Esophagus muscularis mucosa (tissue), 4 donors: ENCODE measurements at regions not wholly inside any gene's neighbourhood (a gene's known extent, or its start where the extent isn't known, plus 50 kb on each side); places are given as distances from the start of the nearest gene placed in this dataset.
"Not testable (repeated sequence)": the region's sequence is repeated elsewhere in the genome, so short reads cannot be mapped to it uniquely, and the experiment has no call there.

Experiments
- DNase-seq: peaks from one replicate; pipeline ENCODE4 v3.0.0-alpha.2; 2017; ENCODE audit errors: extremely low spot score
- H3K27ac ChIP-seq, 4 donors: fragments of 200-600 bp; sonication (generic); replicated peaks in 1 of 4; 1 replicate in 3 of 4; 2 replicates in 1 of 4; pipeline ENCODE4 v1.5.1; 2016 to 2019; ENCODE audit warnings: mild to moderate bottlenecking in 1 of 4
- H3K27me3 ChIP-seq, 4 donors: fragments of 200-600 bp; sonication (generic); one replicate each; pipeline versions ENCODE4 v1.5.1 to v1.6.0; 2016 to 2019
- H3K36me3 ChIP-seq, 4 donors: fragments of 200-600 bp; sonication (generic); one replicate each; pipeline ENCODE4 v1.5.1; 2016 to 2019
- H3K4me1 ChIP-seq, 4 donors: fragments of 200-600 bp; sonication (generic); one replicate each; pipeline ENCODE4 v1.5.1; 2016 to 2019
- H3K4me3 ChIP-seq, 4 donors: fragments of 200-600 bp; sonication (generic); 1 replicate in 2 of 4; 2 replicates in 2 of 4; pipeline ENCODE4 v1.5.1; 2016 to 2019; ENCODE audit warnings: mild to moderate bottlenecking in 4 of 4, moderate library complexity in 1 of 4
- H3K9me3 ChIP-seq, 4 donors: fragments of 200-600 bp; sonication (generic); 1 replicate in 3 of 4; 2 replicates in 1 of 4; pipeline ENCODE4 v1.5.1; 2016 to 2019
- EP300 ChIP-seq: sonication (generic); formaldehyde crosslinking; IDR thresholded peaks from one replicate; pipeline ENCODE4 v1.6.1; 2017; ENCODE audit warnings: antibody characterized with exemption
- POLR2A ChIP-seq: fragments of 450-650 bp; IDR thresholded peaks from one replicate; pipeline ENCODE4 v1.6.1; 2017; ENCODE audit warnings: antibody characterized with exemption, moderate library complexity, mild to moderate bottlenecking, low read depth
- POLR2AphosphoS5 ChIP-seq, 2 donors: sonication (generic); formaldehyde crosslinking; IDR thresholded peaks; one replicate each; pipeline ENCODE4 v1.6.1; 2017; ENCODE audit warnings: antibody characterized with exemption in 2 of 2
- WGBS: methylation state at CpG from one replicate; pipeline ENCODE4 v1.1.5; 2018; 5-methylcytosine and 5-hydroxymethylcytosine counted together
- intact Hi-C: fragments of 100-400 bp; cut with DNase I; formaldehyde crosslinking; loops from one replicate; pipeline ENCODE4 v1.15.1; 2023
- TF ChIP-seq, protein P1 (sequence below), 3 experiments: fragments of 200-600 bp in 2 of 3; fragments of 450-650 bp in 1 of 3; sonication (generic) in 2 of 3; IDR thresholded peaks; one replicate each; pipeline ENCODE4 v1.5.1; 2017 to 2019; ENCODE audit warnings: antibody characterized with exemption in 3 of 3, mild to moderate bottlenecking in 2 of 3, moderate library complexity in 1 of 3

DNA sequence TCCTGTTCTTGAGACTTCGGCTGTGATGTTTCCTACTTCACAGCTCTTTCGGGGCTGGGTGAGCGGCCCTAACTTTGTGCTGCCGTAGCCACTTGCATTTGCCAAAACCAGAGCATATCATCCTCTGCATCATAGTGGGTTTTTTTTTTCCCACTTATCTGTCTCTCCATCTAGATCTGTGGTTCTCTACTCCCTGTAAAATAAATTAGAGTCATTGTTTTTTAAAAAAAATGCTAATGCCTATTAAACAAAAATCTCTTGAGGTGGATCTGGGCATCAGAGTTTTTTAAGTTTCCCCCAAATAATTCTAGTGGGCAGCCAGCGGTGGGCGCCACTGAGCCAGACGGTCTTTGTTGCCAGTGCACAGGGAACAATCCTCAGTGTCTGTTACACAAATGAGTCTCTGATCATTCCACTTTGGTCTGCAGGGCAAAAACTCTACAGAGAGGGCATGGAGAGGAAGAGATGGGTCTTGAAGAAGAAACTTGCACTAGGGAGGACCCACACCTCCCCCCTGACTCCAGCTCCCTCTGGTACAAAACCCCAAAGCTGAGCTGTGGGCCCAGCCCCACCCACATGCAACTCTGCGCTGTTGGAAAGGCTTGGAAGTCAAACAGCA lies 62.4 kb upstream of the BCL2L14 start:
- Histone ChIP-seq H3K27me3 (no peaks in the 10 kb centered on the region), H3K4me3 (no peak overlapping the region), H3K4me1 (peaks cover 0 to 15% (median 9%) of the 10 kb centered on the region in 4 donors), H3K36me3 (no peaks in the 10 kb centered on the region), H3K9me3 (no peaks in the 10 kb centered on the region), H3K27ac (no peak overlapping the region)
- TF ChIP-seq, protein P1, sequence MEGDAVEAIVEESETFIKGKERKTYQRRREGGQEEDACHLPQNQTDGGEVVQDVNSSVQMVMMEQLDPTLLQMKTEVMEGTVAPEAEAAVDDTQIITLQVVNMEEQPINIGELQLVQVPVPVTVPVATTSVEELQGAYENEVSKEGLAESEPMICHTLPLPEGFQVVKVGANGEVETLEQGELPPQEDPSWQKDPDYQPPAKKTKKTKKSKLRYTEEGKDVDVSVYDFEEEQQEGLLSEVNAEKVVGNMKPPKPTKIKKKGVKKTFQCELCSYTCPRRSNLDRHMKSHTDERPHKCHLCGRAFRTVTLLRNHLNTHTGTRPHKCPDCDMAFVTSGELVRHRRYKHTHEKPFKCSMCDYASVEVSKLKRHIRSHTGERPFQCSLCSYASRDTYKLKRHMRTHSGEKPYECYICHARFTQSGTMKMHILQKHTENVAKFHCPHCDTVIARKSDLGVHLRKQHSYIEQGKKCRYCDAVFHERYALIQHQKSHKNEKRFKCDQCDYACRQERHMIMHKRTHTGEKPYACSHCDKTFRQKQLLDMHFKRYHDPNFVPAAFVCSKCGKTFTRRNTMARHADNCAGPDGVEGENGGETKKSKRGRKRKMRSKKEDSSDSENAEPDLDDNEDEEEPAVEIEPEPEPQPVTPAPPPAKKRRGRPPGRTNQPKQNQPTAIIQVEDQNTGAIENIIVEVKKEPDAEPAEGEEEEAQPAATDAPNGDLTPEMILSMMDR (IDR thresholded peaks at IDR 0.05): peak in 2 of 3 experiments; percentile 14 to 21
- no peak for TF ChIP-seq POLR2A
- intact Hi-C loops: no loop called here
- DNase-seq: no peak
- WGBS: 80% methylated on average over 8 of the region's 8 CpGs

DNA sequence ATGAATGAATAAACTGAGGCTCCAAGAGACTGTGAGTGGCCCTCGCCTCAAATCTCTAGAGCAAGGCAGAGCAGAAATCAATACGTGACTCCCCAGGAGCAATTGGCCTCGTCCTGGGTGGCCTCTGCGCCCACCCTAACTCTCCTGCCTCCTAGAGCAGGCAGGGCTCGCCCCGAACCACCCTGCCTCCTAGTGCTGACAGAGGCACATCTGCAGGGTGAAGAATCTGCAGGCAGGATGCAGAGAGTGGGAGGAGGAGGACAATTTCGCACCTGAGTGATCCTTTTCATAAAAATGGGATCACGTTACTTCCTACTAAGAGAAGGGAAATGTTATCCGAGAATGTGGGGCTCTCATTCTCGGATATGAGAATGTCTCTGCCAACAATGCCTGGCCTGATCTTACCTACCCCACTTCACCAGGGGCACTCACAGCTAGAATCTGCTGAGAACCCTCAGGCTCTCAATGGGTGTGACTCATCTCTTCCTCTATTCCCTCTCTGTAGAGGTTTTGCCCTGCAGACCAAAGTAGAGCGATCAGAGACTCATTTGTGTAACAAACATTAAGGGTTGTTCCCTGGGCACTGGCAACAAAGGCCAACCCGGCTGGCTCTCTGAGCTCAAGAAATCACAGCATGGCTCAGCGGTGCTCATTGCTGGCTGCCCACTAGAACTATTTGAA lies 61.7 kb upstream of the BCL2L14 start:
- WGBS: 87% methylated on average over 13 of the region's 13 CpGs
- intact Hi-C loops: no loop called here
- Histone ChIP-seq H3K4me3 (no peak overlapping the region), H3K36me3 (no peaks in the 10 kb centered on the region), H3K9me3 (no peaks in the 10 kb centered on the region), H3K27me3 (no peaks in the 10 kb centered on the region), H3K27ac (no peak overlapping the region), H3K4me1 (peaks cover 0 to 15% (median 9%) of the 10 kb centered on the region in 4 donors)
- TF ChIP-seq POLR2AphosphoS5 (IDR thresholded peaks at IDR 0.05): no peak
- no peak for TF ChIP-seq POLR2A
- TF ChIP-seq, protein P1 (IDR thresholded peaks at IDR 0.05): no peak
- TF ChIP-seq EP300: no peak
- no peak for DNase-seq

DNA sequence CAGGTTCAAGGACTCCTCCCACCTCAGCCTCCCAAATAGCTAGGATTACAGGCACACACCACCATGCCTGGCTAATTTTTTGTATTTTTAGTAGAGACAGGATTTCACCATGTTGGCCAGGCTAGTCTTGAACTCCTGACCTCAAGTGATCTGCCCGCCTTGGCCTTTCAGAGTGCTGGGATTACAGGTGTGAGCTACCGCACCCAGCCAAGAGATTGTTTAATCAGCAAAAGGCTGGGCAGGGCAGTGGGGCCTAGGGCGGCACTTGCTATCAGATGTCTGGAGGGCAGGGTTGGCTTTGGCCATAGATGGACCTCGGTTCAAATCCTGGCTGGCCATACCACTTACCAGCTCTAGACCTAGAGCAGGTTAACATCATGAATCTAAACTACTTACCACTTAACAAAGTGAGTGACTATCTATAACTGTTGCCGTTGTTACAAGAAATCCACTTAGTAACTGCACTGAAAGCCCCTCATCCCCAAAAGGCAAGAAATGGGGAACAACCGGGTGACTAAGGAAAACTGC lies 60.9 kb upstream of the BCL2L14 start:
- H3K9me3 ChIP-seq, intact Hi-C loops, DNase-seq, H3K27me3 ChIP-seq, H3K36me3 ChIP-seq: not testable (repeated sequence)
- peak overlapping the region in 2 of 4 donors; percentile 21 to 28 for H3K27ac ChIP-seq
- peak overlapping the region; percentile 23 to 49 (median 28) for H3K4me3 ChIP-seq
- peaks cover 0 to 15% (median 9%) of the 10 kb centered on the region in 4 donors for H3K4me1 ChIP-seq
- 75% methylated on average over 5 of the region's 6 CpGs for WGBS

DNA sequence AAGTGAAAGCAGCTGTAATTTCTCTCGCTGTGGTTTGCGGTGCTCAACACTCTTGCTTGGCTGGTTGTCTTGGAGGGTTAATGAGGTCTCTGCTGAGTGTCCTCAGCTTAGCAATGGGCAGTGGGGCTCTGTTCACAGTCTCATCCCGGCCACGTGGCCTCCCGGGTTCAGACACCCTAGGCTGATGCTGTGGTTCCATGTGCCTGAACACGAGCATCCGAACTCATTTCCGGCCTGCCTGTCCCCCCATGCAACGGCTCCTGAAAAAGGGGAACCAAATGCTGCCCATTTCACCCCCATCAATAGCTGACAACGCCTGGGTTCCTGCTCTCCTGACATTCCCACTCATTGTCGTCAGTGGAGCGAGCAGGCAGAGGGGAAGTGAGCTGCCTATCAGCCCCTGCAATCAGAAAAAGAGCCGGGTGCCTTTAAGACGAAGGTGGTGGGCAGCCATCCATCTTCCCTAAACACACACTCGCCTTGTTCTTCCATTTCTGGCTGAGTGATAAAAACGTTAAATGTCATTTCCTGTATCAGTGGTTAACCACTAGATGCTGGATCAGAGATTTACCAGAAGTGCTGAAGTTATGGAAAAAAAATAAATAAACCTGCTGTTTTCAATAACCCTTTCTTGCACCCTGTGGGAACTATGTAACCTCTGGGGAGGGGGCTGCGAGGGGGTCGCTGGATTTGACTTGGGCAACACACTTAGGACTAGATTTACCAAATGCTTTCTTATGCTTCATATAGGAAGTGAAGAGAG lies 60.3 kb upstream of the BCL2L14 start:
- Histone ChIP-seq H3K27ac (peak overlapping the region in 2 of 4 donors; percentile 21 to 28), H3K9me3 (no peaks in the 10 kb centered on the region), H3K36me3 (no peaks in the 10 kb centered on the region), H3K4me1 (peaks cover 0 to 15% (median 9%) of the 10 kb centered on the region in 4 donors), H3K27me3 (no peaks in the 10 kb centered on the region), H3K4me3 (peak overlapping the region; percentile 23 to 49 (median 28))
- intact Hi-C loops: no loop called here
- TF ChIP-seq EP300 (no peak), POLR2A (no peak), POLR2AphosphoS5 (IDR thresholded peaks at IDR 0.05) (no peak)
- TF ChIP-seq, protein P1 (IDR thresholded peaks at IDR 0.05): no peak
- 38% methylated on average over 16 of the region's 18 CpGs for WGBS
- no peak for DNase-seq

DNA sequence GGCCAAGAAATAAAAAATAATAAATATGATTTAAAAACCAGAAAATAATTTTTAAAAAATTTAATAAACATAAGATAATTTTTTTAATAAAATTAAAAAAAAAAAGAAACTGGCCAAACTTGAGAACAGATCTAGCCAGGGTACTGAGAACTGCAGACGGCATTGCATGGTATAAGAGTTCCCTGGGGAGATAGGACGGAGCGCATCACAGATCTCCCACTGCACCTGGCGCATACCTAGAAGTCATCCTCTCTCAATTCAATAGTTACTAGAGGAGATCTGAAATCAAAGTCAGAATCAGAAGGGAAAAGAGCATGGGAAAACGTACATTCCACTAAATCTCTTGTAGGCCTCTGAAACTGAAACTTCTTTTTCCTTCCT lies 58.9 kb upstream of the BCL2L14 start:
- H3K9me3 ChIP-seq: no peaks in the 10 kb centered on the region
- no peak overlapping the region for H3K4me3 ChIP-seq
- H3K4me1 ChIP-seq: peaks cover 0 to 15% (median 9%) of the 10 kb centered on the region in 4 donors
- no peaks in the 10 kb centered on the region for H3K27me3 ChIP-seq
- intact Hi-C loops: no loop called here
- H3K36me3 ChIP-seq: no peaks in the 10 kb centered on the region
- H3K27ac ChIP-seq: no peak overlapping the region
- no peak for DNase-seq
- 94% methylated on average over 5 of the region's 5 CpGs for WGBS
- TF ChIP-seq, protein P1 (IDR thresholded peaks at IDR 0.05): no peak
- no peak for TF ChIP-seq EP300
